HUES48 (cell line): ENCODE measurements at regions not wholly inside any gene's neighbourhood (a gene's known extent, or its start where the extent isn't known, plus 50 kb on each side); places are given as distances from the start of the nearest gene placed in this dataset.

Experiments used
- H3K27ac ChIP-seq: one replicate; pipeline ENCODE4 v1.7.0; 2013; ENCODE audit warnings: low read depth, low read length, inconsistent platforms
- H3K27me3 ChIP-seq: 2 replicates; pipeline ENCODE4 v1.6.1; 2013; ENCODE audit warnings: mild to moderate bottlenecking, low read length; ENCODE audit not compliant: control insufficient read depth, insufficient read depth
- H3K36me3 ChIP-seq: 2 replicates; pipeline ENCODE4 v1.6.1; 2013; ENCODE audit warnings: low read length; ENCODE audit not compliant: control insufficient read depth, insufficient read depth
- H3K4me1 ChIP-seq: 2 replicates; pipeline ENCODE4 v1.6.1; 2013; ENCODE audit warnings: mild to moderate bottlenecking, low read length; ENCODE audit not compliant: control insufficient read depth, insufficient read depth
- H3K4me3 ChIP-seq: 2 replicates; pipeline ENCODE4 v1.5.1; 2013; ENCODE audit warnings: mild to moderate bottlenecking, low read depth, low read length
- H3K9ac ChIP-seq: 2 replicates; pipeline ENCODE4 v1.6.1; 2013; ENCODE audit warnings: mild to moderate bottlenecking, low read depth, low read length, moderate library complexity
- H3K9me3 ChIP-seq: 2 replicates; pipeline ENCODE4 v1.6.1; 2013; ENCODE audit warnings: low read length; ENCODE audit not compliant: control insufficient read depth, insufficient read depth

DNA sequence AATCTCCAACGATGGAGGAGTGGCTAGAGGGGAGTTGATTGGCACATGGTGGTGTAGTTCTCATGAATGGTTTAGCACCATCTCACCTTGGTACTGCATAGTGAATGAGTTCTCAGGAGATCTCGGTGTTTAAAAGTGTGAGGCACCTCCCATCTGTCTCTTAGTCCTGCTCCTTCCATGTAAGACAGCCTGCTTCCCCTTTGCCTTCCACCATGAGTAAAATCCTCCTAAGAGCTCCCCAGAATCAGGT is 428.8 kb upstream of the MAF start:
- H3K4me3 ChIP-seq, result no peak overlapping the region
- no peaks in the 10 kb centered on the region for H3K4me1 ChIP-seq
- H3K9ac ChIP-seq, result no peak overlapping the region
- H3K27me3 ChIP-seq, result no peaks in the 10 kb centered on the region
- H3K9me3 ChIP-seq, result no peaks in the 10 kb centered on the region
- no peaks in the 10 kb centered on the region for H3K36me3 ChIP-seq
- H3K27ac ChIP-seq, result no peak overlapping the region

DNA sequence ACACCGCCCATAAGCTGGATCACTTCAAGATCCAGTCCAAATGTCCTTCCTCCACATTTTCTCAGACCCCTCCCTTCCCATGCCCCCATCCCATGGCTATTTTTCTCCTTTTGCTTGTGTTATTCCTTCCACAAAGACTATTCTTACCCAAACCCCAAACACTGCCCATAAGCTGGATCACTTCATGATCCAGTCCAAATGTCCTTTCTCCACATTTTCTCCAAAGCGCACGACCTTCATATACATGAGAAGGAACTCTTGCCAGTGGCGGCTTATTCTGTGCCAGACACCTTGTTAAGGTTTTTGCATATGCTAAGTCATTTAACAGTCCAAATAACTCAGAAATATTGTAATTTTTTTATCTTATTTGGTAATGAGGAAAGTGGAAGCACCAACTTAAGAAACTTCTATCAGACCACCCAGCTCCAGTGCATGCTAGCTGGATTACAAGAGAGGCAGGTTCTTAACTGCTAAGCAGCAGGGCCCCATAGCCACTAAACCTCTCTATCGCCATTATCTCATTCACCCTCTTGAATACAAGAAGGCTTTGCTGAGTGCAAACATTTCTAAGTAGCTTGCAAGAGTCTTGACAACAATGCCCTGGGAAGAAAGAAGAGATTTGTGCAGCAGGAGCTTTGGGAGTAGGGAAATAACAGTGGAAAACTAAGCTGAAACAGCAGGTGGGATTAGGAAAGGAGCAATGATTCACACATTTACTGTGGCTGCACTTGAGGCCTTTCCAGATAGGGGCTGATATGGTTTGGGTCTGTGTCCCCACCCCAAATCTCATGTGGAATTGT is 428.2 kb upstream of the MAF start:
- H3K9me3 ChIP-seq, result no peaks in the 10 kb centered on the region
- peak overlapping the region; percentile 26 for H3K27ac ChIP-seq
- H3K4me3 ChIP-seq, result no peak overlapping the region
- no peaks in the 10 kb centered on the region for H3K36me3 ChIP-seq
- H3K27me3 ChIP-seq, result no peaks in the 10 kb centered on the region
- H3K9ac ChIP-seq, result no peak overlapping the region
- H3K4me1 ChIP-seq, result no peaks in the 10 kb centered on the region

DNA sequence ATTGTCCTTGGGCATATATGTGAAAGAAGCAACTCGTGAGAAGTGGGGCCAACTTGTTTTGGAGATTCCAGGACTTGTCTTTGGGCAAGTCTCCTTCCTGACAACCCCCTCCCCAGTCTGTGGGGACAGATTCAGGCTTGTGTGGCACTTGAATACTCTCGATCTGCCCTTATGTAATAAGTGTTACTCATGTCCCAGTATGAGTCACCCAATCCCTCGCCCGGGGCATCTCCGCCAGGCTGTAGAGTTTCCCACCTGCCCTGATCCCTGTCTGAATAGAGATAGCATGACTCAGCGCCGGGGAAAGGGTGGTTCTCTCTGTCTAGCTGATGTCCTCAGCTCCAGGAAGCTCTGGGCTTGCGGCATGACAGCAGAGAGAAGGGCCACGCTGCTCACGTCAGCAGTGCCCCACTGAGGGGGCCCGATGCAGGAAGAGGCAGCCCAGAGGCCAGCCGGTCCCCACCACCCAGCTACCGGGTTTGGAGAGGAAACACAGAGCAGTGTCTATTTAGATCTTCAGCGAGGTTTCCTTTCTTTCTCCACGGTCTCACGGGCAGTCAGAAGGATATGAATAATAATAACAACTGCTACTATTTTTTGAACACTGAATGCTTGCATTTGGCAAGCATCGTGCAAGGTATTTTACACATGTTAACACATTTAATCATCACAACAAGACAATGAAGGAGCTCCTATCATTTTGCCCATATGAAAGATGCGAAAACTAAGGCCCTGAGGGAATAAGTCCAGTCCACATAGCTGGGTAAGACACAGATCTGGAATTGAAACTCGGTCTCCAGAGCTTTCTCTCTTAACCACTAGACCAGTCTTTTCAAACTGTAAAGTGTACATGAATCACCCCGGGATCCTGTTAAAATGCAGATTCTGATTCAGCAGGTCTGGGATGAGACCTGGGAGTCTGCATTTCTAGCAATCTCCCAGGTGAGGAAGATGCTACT is 426.7 kb upstream of the MAF start:
- Histone ChIP-seq H3K4me3 (no peak overlapping the region), H3K36me3 (no peaks in the 10 kb centered on the region), H3K4me1 (no peaks in the 10 kb centered on the region), H3K27ac (peak overlapping the region; percentile 57), H3K9ac (no peak overlapping the region), H3K9me3 (no peaks in the 10 kb centered on the region), H3K27me3 (no peaks in the 10 kb centered on the region)

DNA sequence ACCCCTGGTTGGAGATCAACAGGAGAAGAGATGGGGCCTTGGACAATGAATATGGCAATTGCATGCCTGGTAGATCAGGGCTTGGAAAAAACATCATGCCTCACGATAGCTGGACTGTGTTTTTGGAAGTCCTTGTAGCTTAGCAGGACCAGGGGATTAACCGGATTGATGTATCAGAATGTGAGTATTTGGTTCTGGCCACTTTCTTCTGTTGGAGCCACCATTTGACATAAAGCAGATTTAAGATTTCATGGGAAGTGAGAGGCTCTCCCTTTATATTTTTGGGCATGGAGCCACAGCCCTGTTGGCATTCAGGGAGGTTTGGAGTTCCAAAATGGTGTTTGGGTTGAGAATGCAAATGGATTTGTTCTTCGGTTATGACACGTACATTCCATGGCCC is 424.7 kb upstream of the MAF start:
- no peak overlapping the region for H3K27ac ChIP-seq
- H3K36me3 ChIP-seq, result no peaks in the 10 kb centered on the region
- H3K9ac ChIP-seq, result no peak overlapping the region
- no peaks in the 10 kb centered on the region for H3K4me1 ChIP-seq
- no peak overlapping the region for H3K4me3 ChIP-seq
- H3K27me3 ChIP-seq, result no peaks in the 10 kb centered on the region
- H3K9me3 ChIP-seq, result no peaks in the 10 kb centered on the region

DNA sequence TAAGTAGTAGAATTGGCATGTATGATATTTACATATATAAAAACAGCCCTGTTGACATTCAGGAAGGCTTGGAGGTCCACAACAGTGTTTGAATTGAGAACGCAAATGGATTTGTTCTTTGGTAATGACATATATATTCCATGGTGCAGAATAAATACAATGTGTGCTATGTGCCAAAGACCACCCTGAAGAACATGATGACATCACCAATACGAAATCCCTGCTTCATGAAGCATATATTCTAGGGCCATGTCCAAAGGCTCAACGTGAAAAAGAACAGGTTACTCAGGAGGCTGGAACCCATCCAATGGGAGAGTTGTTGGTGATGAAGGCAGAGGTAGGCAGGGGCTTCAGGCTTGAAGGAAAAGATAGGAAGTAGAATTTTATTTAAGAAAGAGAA is 423.9 kb upstream of the MAF start:
- Histone ChIP-seq H3K4me1 (no peaks in the 10 kb centered on the region), H3K27ac (no peak overlapping the region), H3K36me3 (no peaks in the 10 kb centered on the region), H3K4me3 (no peak overlapping the region), H3K9ac (no peak overlapping the region), H3K27me3 (no peaks in the 10 kb centered on the region), H3K9me3 (no peaks in the 10 kb centered on the region)

DNA sequence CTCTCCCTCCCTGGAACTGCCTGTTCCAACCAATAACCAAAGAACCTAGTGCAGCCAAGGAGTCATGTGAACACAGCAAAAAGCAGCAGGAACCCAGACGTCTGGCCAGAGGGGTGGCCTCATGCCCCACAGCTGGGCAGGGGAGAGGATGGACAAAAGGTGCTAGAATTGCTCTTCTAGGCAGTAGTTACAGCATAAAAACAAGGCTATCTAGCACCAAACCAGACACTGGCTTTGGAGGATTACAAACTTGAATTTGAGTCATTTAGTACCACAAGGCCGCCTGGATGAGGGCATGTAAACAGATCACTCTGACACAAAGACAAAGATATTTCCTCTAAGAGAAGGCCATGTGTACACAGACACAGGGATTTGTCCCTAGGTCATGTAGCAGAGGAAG is 423.3 kb upstream of the MAF start:
- Histone ChIP-seq H3K4me3 (no peak overlapping the region), H3K9ac (no peak overlapping the region), H3K9me3 (no peaks in the 10 kb centered on the region), H3K27ac (no peak overlapping the region), H3K4me1 (no peaks in the 10 kb centered on the region), H3K36me3 (no peaks in the 10 kb centered on the region), H3K27me3 (no peaks in the 10 kb centered on the region)

DNA sequence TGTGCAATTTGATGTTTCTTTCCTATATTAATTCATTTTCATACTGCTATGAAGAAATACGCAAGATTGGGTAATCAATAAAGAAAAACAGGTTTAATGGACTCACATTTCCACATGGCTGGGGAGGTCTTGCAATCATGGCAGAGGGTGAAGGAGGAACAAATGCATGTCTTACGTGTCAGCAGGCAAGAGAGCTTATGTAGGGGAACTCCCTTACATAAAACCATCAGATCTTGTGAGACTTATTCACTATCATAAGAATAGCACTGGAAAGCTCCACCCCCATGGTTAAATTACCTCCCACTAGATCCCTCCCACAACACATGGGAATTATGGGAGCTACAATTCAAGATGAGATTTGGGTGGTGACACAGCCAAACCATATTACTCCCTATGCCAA is 418.9 kb upstream of the MAF start:
- Histone ChIP-seq H3K27me3 (no peaks in the 10 kb centered on the region), H3K27ac (no peak overlapping the region), H3K4me1 (no peaks in the 10 kb centered on the region)

DNA sequence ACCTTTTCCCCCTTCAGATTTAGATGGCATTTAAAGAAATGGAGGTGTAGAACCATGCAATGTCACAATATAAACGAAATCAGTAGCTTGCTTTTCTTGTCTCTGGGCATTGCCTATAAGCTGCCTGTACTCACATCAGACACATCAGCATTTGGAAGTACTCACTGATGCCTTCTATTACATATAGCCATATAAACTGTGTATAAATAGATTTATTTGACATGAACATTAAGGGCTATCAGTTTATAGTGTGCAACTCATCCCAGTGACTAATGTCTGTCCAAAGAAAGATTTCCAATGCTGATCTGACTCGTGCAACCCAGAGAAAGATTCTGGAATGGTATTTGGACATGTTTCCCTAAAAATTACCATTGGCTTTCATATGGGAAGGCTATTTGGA is 417.9 kb upstream of the MAF start:
- H3K27me3 ChIP-seq, result no peaks in the 10 kb centered on the region
- no peak overlapping the region for H3K4me3 ChIP-seq
- H3K9me3 ChIP-seq, result no peaks in the 10 kb centered on the region
- H3K27ac ChIP-seq, result no peak overlapping the region
- no peaks in the 10 kb centered on the region for H3K4me1 ChIP-seq
- no peaks in the 10 kb centered on the region for H3K36me3 ChIP-seq
- no peak overlapping the region for H3K9ac ChIP-seq

More for the DNA sequence above, 418.9 kb upstream of the MAF start:
- no peak overlapping the region for H3K9ac ChIP-seq
- H3K9me3 ChIP-seq, result no peaks in the 10 kb centered on the region
- no peak overlapping the region for H3K4me3 ChIP-seq
- no peaks in the 10 kb centered on the region for H3K36me3 ChIP-seq

DNA sequence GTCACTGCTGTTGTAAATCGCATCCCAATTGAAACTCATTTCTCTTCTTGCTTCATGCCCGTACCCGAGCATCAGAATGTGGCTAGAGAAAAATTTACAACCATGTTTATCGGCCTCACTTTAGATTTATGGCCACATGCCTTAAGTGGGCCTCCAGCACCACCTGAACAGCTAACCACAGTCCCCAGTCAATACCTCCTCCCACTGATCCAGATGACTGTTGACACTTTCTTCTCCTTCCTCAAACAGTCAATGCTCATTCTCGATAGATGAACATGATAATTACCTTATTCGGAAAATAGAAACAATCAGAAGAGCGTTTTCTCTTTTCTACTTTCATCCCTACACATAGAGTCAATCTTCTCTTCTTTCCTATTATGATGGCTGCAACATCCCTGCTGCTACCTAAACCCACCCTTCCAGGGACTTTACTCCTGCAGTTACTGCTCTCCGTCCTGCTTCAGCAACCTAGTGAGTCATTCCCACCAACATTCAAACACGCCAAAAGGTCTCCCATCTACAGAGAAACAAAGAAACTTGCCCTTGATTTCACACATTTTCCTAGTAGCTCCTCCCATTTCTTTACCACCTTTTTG is 416.3 kb upstream of the MAF start:
- no peak overlapping the region for H3K4me3 ChIP-seq
- no peaks in the 10 kb centered on the region for H3K27me3 ChIP-seq
- H3K9ac ChIP-seq, result no peak overlapping the region
- no peaks in the 10 kb centered on the region for H3K36me3 ChIP-seq
- H3K27ac ChIP-seq, result no peak overlapping the region
- H3K4me1 ChIP-seq, result no peaks in the 10 kb centered on the region
- no peaks in the 10 kb centered on the region for H3K9me3 ChIP-seq

DNA sequence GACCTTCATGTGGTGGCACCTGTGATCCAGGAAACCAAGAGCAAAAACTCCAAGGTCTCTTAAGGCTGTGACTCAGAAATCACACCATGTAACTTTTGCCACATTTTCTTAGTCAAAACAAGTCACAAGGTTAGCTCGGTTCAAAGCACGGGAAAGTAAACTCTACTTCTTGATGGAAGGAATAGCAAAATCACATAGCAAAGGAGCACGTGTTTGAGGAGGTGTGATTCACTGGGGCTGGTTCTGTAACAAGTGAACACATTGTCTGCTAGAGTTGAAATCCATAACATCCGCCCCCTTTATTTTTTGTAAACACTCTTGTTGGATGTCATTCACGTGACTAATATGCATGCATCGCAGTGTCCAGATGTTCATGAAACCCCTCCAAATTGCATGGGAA is 415.0 kb upstream of the MAF start:
- no peaks in the 10 kb centered on the region for H3K4me1 ChIP-seq
- H3K9me3 ChIP-seq, result no peaks in the 10 kb centered on the region
- H3K27me3 ChIP-seq, result no peaks in the 10 kb centered on the region
- H3K36me3 ChIP-seq, result no peaks in the 10 kb centered on the region
- no peak overlapping the region for H3K27ac ChIP-seq
- no peak overlapping the region for H3K9ac ChIP-seq
- H3K4me3 ChIP-seq, result no peak overlapping the region
